Spleen (tissue), 7 donors: ENCODE measurements at regions not wholly inside any gene's neighbourhood (a gene's known extent, or its start where the extent isn't known, plus 50 kb on each side); places are given as distances from the start of the nearest gene placed in this dataset.

Experiments used
- POLR2A ChIP-seq, 3 donors: fragments of 450-650 bp; IDR thresholded peaks; one replicate each; pipeline ENCODE4 v1.5.1; 2017; ENCODE audit warnings: antibody characterized with exemption in 3 of 3, mild to moderate bottlenecking in 1 of 3
- POLR2AphosphoS5 ChIP-seq, 3 donors: sonication (generic); formaldehyde crosslinking; IDR thresholded peaks; one replicate each; pipeline ENCODE4 v1.5.1; 2017; ENCODE audit warnings: antibody characterized with exemption in 3 of 3
- TF ChIP-seq, protein P1 (sequence below), 11 experiments: fragments of 200-600 bp in 7 of 11; fragments of 450-650 bp in 4 of 11; sonication (generic) in 4 of 11; IDR thresholded peaks in 8 of 11; conservative IDR thresholded peaks in 3 of 11; 1 replicate in 7 of 11; 2 replicates in 4 of 11; pipeline versions ENCODE4 v1.4.0 to v1.8.0; 2016 to 2021; ENCODE audit warnings: antibody characterized with exemption in 11 of 11, inconsistent platforms in 4 of 11, mild to moderate bottlenecking in 1 of 11
- donor health status: DM: no; HTN: no; CAD: no; lungs with moderate emphysema.
- donor health status: DM: no; HTN: no; CAD: no.
- donor health status: DM: no; HTN: no; CAD: no.

DNA sequence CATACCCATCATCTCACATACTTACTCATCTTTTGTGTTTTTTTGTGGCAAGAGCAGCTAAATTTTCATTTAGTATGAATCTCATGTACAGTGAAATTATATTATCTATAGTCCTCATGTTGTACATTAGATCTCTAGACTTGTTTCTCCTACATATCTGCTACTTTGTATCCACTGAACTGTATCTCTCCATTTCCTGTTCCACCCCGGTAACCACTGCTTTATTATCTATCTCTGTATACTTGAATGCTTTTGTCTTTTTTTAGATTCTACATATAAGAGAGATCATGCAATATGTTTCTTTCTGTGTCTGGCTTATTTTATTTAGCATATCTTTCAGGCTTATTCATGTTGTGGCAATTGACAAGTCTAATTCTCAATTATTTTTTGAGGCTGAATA lies 125.1 kb downstream of the ANKRD7 start:
- TF ChIP-seq POLR2A (IDR thresholded peaks at IDR 0.05) = no peak
- TF ChIP-seq, protein P1, sequence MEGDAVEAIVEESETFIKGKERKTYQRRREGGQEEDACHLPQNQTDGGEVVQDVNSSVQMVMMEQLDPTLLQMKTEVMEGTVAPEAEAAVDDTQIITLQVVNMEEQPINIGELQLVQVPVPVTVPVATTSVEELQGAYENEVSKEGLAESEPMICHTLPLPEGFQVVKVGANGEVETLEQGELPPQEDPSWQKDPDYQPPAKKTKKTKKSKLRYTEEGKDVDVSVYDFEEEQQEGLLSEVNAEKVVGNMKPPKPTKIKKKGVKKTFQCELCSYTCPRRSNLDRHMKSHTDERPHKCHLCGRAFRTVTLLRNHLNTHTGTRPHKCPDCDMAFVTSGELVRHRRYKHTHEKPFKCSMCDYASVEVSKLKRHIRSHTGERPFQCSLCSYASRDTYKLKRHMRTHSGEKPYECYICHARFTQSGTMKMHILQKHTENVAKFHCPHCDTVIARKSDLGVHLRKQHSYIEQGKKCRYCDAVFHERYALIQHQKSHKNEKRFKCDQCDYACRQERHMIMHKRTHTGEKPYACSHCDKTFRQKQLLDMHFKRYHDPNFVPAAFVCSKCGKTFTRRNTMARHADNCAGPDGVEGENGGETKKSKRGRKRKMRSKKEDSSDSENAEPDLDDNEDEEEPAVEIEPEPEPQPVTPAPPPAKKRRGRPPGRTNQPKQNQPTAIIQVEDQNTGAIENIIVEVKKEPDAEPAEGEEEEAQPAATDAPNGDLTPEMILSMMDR (IDR thresholded peaks at IDR 0.05 in 8 of 11, conservative IDR thresholded peaks at IDR 0.05 in 3 of 11) = no peak
- no peak for TF ChIP-seq POLR2AphosphoS5 (IDR thresholded peaks at IDR 0.05)
